H9 (cell line): ENCODE measurements at regions not wholly inside any gene's neighbourhood (a gene's known extent, or its start where the extent isn't known, plus 50 kb on each side); places are given as distances from the start of the nearest gene placed in this dataset.

Experiments
- DNase-seq: peaks from one replicate; pipeline ENCODE4 v3.0.0-alpha.2; 2017
- H2AFZ ChIP-seq: one replicate; pipeline ENCODE4 v1.6.1; 2013; ENCODE audit warnings: mild to moderate bottlenecking, low read length, control low read depth, moderate library complexity
- H2AK5ac ChIP-seq: 2 replicates; pipeline ENCODE4 v1.6.1; 2013; ENCODE audit warnings: low read length, control low read depth, mixed read lengths; ENCODE audit not compliant: insufficient read length
- H2BK120ac ChIP-seq: one replicate; pipeline ENCODE4 v1.6.1; 2013; ENCODE audit warnings: low read depth, mild to moderate bottlenecking, low read length, control low read depth, inconsistent platforms; ENCODE audit not compliant: poor library complexity, severe bottlenecking
- H2BK12ac ChIP-seq: 2 replicates; pipeline ENCODE4 v1.6.1; 2013; ENCODE audit warnings: low read length, control low read depth, mixed read lengths, low read depth; ENCODE audit not compliant: insufficient read length
- H2BK15ac ChIP-seq: 2 replicates; pipeline ENCODE4 v1.6.1; 2013; ENCODE audit warnings: low read depth, low read length, control low read depth
- H2BK20ac ChIP-seq: one replicate; pipeline ENCODE4 v1.6.1; 2013; ENCODE audit warnings: low read depth, mild to moderate bottlenecking, low read length, control low read depth, inconsistent platforms; ENCODE audit not compliant: poor library complexity, severe bottlenecking
- H2BK5ac ChIP-seq: 2 replicates; pipeline ENCODE4 v1.6.1; 2013; ENCODE audit warnings: low read length, control low read depth, mixed read lengths; ENCODE audit not compliant: insufficient read length
- H3K14ac ChIP-seq: 2 replicates; pipeline ENCODE4 v1.6.1; 2013; ENCODE audit warnings: low read length, control low read depth; ENCODE audit not compliant: insufficient read depth
- H3K18ac ChIP-seq: 2 replicates; pipeline ENCODE4 v1.6.1; 2013; ENCODE audit warnings: low read depth, mild to moderate bottlenecking, mixed read lengths, low read length, control low read depth; ENCODE audit not compliant: insufficient read length
- H3K23ac ChIP-seq: 2 replicates; pipeline ENCODE4 v1.6.1; 2013; ENCODE audit warnings: low read length, control low read depth, mixed read lengths, low read depth; ENCODE audit not compliant: insufficient read length
- H3K23me2 ChIP-seq: 2 replicates; pipeline ENCODE4 v1.6.1; 2013; ENCODE audit warnings: low read depth, mild to moderate bottlenecking, mixed read lengths, low read length, control low read depth; ENCODE audit not compliant: insufficient read length, poor library complexity, severe bottlenecking
- H3K27ac ChIP-seq: 2 replicates; pipeline ENCODE4 v1.5.1; 2013; ENCODE audit warnings: low read length, control low read depth, mixed read lengths, low read depth; ENCODE audit not compliant: insufficient read length
- H3K27me3 ChIP-seq: 2 replicates; pipeline ENCODE4 v1.6.1; 2013; ENCODE audit warnings: low read length, control low read depth, inconsistent platforms; ENCODE audit not compliant: insufficient read depth
- H3K4ac ChIP-seq: 2 replicates; pipeline ENCODE4 v1.6.1; 2013; ENCODE audit warnings: low read depth, mild to moderate bottlenecking, control low read depth, inconsistent platforms, low read length, moderate library complexity
- H3K4me1 ChIP-seq: 2 replicates; pipeline ENCODE4 v1.6.1; 2013; ENCODE audit warnings: low read length, control low read depth, inconsistent platforms; ENCODE audit not compliant: insufficient read depth
- H3K4me2 ChIP-seq: 2 replicates; pipeline ENCODE4 v1.6.1; 2013; ENCODE audit warnings: low read length, control low read depth, mixed read lengths; ENCODE audit not compliant: insufficient read length, insufficient read depth
- H3K56ac ChIP-seq: 2 replicates; pipeline ENCODE4 v1.6.1; 2013; ENCODE audit warnings: low read depth, mild to moderate bottlenecking, mixed read lengths, low read length, control low read depth; ENCODE audit not compliant: insufficient read length
- H3K79me1 ChIP-seq: 2 replicates; pipeline ENCODE4 v1.6.1; 2013; ENCODE audit warnings: low read depth, mild to moderate bottlenecking, moderate library complexity, low read length, control low read depth, inconsistent platforms; ENCODE audit not compliant: insufficient read depth, poor library complexity, severe bottlenecking
- H3K79me2 ChIP-seq: 2 replicates; pipeline ENCODE4 v1.6.1; 2013; ENCODE audit warnings: low read length, control low read depth, inconsistent platforms; ENCODE audit not compliant: insufficient read depth
- H3K9ac ChIP-seq: 2 replicates; pipeline ENCODE4 v1.6.1; 2013; ENCODE audit warnings: low read length, control low read depth, mixed read lengths; ENCODE audit not compliant: insufficient read length; ENCODE audit errors: extremely low read depth
- H3K9me3 ChIP-seq: one replicate; pipeline ENCODE4 v1.6.1; 2013; ENCODE audit warnings: low read depth, low read length, inconsistent platforms; ENCODE audit not compliant: control insufficient read depth
- H3T11ph ChIP-seq: one replicate; pipeline ENCODE4 v1.6.1; 2013; ENCODE audit warnings: mild to moderate bottlenecking, low read length, control low read depth, inconsistent platforms
- H4K20me1 ChIP-seq: one replicate; pipeline ENCODE4 v1.6.1; 2013; ENCODE audit not compliant: control insufficient read depth, insufficient read length, insufficient read depth
- H4K5ac ChIP-seq: 2 replicates; pipeline ENCODE4 v1.6.1; 2013; ENCODE audit warnings: low read depth, mild to moderate bottlenecking, mixed read lengths, low read length, control low read depth; ENCODE audit not compliant: insufficient read length
- H4K8ac ChIP-seq: replicated peaks from 2 replicates; pipeline ENCODE4 v1.6.1; 2013; ENCODE audit warnings: low read length, control low read depth, mixed read lengths, low read depth; ENCODE audit not compliant: insufficient read length
- H4K91ac ChIP-seq: 2 replicates; pipeline ENCODE4 v1.6.1; 2013; ENCODE audit warnings: low read depth, mild to moderate bottlenecking, moderate library complexity, mixed read lengths, low read length, control low read depth; ENCODE audit not compliant: insufficient read length
- H3K27ac Mint-ChIP-seq, 3 experiments: 2 replicates in 2 of 3; 3 replicates in 1 of 3; pipeline ENCODE4 v1.8.0; 2020 to 2021; ENCODE audit warnings: mixed read lengths in 3 of 3, mild to moderate bottlenecking in 1 of 3, moderate library complexity in 1 of 3
- H3K27me3 Mint-ChIP-seq: 2 replicates; pipeline ENCODE4 v1.8.0; 2021; ENCODE audit warnings: low read depth, mild to moderate bottlenecking, moderate library complexity, mixed read lengths
- H3K36me3 Mint-ChIP-seq, 3 experiments: 2 replicates in 2 of 3; 3 replicates in 1 of 3; pipeline ENCODE4 v1.8.0; 2020 to 2021; ENCODE audit warnings: low read depth in 3 of 3, mixed read lengths in 3 of 3; ENCODE audit not compliant: insufficient read depth in 1 of 3
- H3K4me1 Mint-ChIP-seq, 2 experiments: 2 replicates each; pipeline ENCODE4 v1.8.0; 2020; ENCODE audit warnings: mixed read lengths in 2 of 2
- H3K4me3 Mint-ChIP-seq, 2 experiments: 2 replicates in 1 of 2; 3 replicates in 1 of 2; pipeline ENCODE4 v1.8.0; 2020 to 2021; ENCODE audit warnings: mild to moderate bottlenecking in 2 of 2, mixed read lengths in 2 of 2, moderate library complexity in 1 of 2
- H3K9me3 Mint-ChIP-seq, 2 experiments: 2 replicates in 1 of 2; 3 replicates in 1 of 2; pipeline ENCODE4 v1.8.0; 2020; ENCODE audit warnings: mild to moderate bottlenecking in 2 of 2, mixed read lengths in 2 of 2, moderate library complexity in 1 of 2
- WGBS: extraction: QIAGEN DNeasy Blood & Tissue Kit; methylation state at CpG from one replicate; pipeline ENCODE4 v1.1.7; 2013; ENCODE audit warnings: missing lambda C conversion rate, low lambda C conversion rate, mixed read lengths; ENCODE audit not compliant: insufficient read length; ENCODE audit errors: extremely low coverage; 5-methylcytosine and 5-hydroxymethylcytosine counted together
- TF ChIP-seq, protein P1 (sequence below): fragments of 200-600 bp; sonication (generic); conservative IDR thresholded peaks from 3 replicates; pipeline ENCODE4 v1.8.0; 2021; ENCODE audit warnings: antibody characterized with exemption, mild to moderate bottlenecking

DNA sequence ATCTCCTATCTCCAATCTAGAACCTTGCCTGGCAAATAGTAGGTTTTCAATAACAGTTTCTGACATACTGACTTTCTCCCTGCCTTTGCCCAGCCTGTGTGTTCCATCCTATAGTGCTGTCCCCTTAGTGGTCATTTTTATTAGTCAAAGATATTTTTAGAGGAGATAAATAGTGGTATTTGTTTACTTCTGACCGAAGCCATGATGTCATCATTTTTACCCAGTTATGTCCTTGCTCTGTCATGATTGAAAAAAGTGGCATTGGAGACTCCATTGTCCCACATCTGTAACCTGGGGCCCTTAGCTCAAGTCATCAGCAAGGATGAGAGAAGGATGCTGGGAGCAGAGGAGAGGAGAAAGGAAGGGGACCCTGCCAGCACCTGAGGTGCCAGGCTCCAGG lies 80.6 kb upstream of the ATP2B2 start:
- TF ChIP-seq, protein P1, sequence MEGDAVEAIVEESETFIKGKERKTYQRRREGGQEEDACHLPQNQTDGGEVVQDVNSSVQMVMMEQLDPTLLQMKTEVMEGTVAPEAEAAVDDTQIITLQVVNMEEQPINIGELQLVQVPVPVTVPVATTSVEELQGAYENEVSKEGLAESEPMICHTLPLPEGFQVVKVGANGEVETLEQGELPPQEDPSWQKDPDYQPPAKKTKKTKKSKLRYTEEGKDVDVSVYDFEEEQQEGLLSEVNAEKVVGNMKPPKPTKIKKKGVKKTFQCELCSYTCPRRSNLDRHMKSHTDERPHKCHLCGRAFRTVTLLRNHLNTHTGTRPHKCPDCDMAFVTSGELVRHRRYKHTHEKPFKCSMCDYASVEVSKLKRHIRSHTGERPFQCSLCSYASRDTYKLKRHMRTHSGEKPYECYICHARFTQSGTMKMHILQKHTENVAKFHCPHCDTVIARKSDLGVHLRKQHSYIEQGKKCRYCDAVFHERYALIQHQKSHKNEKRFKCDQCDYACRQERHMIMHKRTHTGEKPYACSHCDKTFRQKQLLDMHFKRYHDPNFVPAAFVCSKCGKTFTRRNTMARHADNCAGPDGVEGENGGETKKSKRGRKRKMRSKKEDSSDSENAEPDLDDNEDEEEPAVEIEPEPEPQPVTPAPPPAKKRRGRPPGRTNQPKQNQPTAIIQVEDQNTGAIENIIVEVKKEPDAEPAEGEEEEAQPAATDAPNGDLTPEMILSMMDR: no peak

More for the DNA sequence above, 80.6 kb upstream of the ATP2B2 start:
- no peaks in the 10 kb centered on the region for H3K36me3 Mint-ChIP-seq
- Histone ChIP-seq H2BK120ac (no peak overlapping the region), H2BK15ac (no peak overlapping the region), H3K4ac (no peak overlapping the region), H3K18ac (no peak overlapping the region), H3K79me2 (no peaks in the 10 kb centered on the region), H3K27me3 (no peaks in the 10 kb centered on the region; the same call in 1 of the 2 replicates), H2BK5ac (no peak overlapping the region), H4K91ac (no peak overlapping the region), H3K9ac (no peak overlapping the region), H2BK12ac (no peak overlapping the region), H3K23me2 (no peaks in the 10 kb centered on the region), H2AK5ac (no peak overlapping the region), H3K9me3 (no peaks in the 10 kb centered on the region), H3K56ac (no peak overlapping the region), H3K4me2 (no peak overlapping the region), H3K4me1 (no peaks in the 10 kb centered on the region), H4K8ac (no peak overlapping the region), H3K23ac (no peak overlapping the region), H4K5ac (no peak overlapping the region), H3T11ph (no peak overlapping the region), H2BK20ac (no peak overlapping the region), H3K14ac (no peak overlapping the region), H3K79me1 (no peaks in the 10 kb centered on the region), H2AFZ (no peak overlapping the region), H3K27ac (no peak overlapping the region), H4K20me1 (no peaks in the 10 kb centered on the region)
- no peak overlapping the region for H3K4me3 Mint-ChIP-seq
- no CpG with 5 or more reads among the region's 1 CpG for WGBS
- H3K4me1 Mint-ChIP-seq: peaks cover 13 to 16% of the 10 kb centered on the region in 2 experiments
- H3K9me3 Mint-ChIP-seq: no peaks in the 10 kb centered on the region
- peaks cover 33% of the 10 kb centered on the region for H3K27me3 Mint-ChIP-seq
- no peak for DNase-seq
- no peak overlapping the region for H3K27ac Mint-ChIP-seq
